Ovary (tissue), 3 donors: ENCODE measurements at regions not wholly inside any gene's neighbourhood (a gene's known extent, or its start where the extent isn't known, plus 50 kb on each side); places are given as distances from the start of the nearest gene placed in this dataset.

Source experiments
- CTCF ChIP-seq, 3 donors: fragments of 450-650 bp in 2 of 3; fragments of 200-600 bp in 1 of 3; IDR thresholded peaks; one replicate each; pipeline versions ENCODE4 v1.5.1 to v1.8.0; 2016 to 2022; ENCODE audit warnings: antibody characterized with exemption in 3 of 3, mild to moderate bottlenecking in 1 of 3
- EP300 ChIP-seq: sonication (generic); formaldehyde crosslinking; IDR thresholded peaks from one replicate; pipeline ENCODE4 v1.6.1; 2017; ENCODE audit warnings: antibody characterized with exemption
- POLR2A ChIP-seq: fragments of 450-650 bp; IDR thresholded peaks from one replicate; pipeline ENCODE4 v1.6.1; 2017; ENCODE audit warnings: antibody characterized with exemption, mild to moderate bottlenecking, moderate library complexity
- donor health status: DM: no; HTN: no; CAD: no.

- TF ChIP-seq CTCF (IDR thresholded peaks at IDR 0.05) (no peak), EP300 (no peak), POLR2A (no peak)
Measured at GRCh38 chr15:93565201-93565600, 476.2 kb upstream of the RGMA start.
